ENCODE measurements at regions not wholly inside any gene's neighbourhood (a gene's known extent, or its start where the extent isn't known, plus 50 kb on each side); places are given as distances from the start of the nearest gene placed in this dataset.

DNA sequence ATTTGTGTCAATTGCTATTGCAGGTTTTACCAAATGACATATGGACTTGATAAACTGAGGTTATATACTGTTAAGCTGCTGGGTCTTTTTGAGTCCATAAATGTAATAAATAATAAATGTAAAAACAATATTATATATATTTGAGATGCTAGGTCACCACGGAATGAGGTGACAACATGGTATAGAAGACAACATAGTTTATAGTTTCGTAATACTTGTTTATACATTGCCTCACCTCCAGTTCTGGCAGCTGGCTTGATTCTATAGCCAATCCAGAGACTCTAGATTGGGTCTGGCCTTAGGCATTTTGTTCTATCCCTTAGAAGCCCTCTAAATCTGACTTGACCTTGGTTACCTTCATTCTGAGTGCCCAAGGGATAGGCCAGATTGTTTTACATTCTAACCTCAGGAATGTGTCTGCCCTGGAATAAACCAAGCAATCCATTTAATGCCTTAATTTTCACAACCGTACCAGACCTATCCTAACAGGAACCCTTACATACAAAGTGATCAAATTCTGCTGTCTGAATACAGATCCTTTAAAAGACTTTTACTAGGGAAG, 61.5 kb upstream of the STXBP5 start:
- DNase-seq, result no peak

DNA sequence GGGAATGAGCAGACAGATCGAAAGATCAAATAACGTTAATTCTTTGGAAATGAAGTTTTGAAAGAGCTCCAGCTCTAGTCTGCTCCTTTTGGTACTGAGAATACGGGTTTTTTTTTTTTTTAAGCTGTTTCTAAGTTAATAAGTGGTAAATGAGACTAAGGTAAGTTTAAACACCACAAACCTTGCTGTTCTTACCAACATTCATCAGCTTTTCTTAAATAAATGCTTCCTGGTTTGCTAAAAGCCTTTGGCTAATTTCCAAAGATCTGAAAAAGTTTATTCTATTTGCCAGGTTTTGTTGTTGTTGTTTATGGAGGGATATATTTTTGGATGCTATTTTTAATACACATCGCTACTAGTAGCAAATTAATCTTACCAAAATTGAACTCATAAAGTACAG, 55.1 kb upstream of the STXBP5 start:
- no peak for DNase-seq

DNA sequence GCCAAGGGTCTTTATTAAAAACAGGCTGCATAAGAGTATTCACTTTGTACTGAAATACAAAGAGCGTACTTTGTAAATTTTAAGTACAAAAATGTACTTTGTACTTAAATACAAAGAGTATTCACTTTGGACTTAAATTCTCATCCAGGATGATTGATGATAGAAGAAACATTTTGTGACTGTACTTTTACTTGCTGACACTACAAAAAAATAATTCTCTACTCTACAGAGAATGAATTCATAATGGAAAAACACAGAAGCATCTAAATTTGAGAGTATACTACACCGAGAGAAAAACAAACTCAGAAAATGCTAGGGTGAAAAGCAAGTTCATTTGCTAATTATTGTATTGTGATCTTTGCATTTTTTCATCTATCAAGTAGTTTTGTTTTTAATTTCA, 54.4 kb upstream of the STXBP5 start:
- no peak for DNase-seq

DNA sequence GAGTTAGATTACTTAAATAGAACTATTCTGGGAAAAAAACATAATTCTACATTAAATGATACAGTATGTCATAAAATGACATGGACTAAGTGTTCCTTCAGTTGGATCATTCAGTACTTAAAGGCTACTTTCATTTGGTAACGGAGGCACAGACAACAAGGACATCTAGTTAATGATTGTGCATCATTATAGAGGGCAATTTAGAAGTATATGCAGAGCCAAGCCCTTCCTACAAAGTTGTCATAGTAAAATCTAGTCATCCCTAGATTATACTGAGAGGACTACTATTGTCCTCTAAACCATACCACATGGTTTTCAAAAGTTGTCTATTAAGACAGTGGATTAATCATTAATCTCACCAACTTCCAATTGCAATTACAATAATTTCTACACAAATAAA, 53.9 kb upstream of the STXBP5 start:
- DNase-seq, result no peak

Data from stimulated activated CD4-positive, alpha-beta T cell treated with anti-CD3 and anti-CD28 coated beads, Interleukin-2, amount 100 ng/mL, for 24 hours (primary cell).